GM23338 (cell line): ENCODE measurements at regions not wholly inside any gene's neighbourhood (a gene's known extent, or its start where the extent isn't known, plus 50 kb on each side); places are given as distances from the start of the nearest gene placed in this dataset.

Experiments
- ATAC-seq: fragments of 200-7000 bp; cut with Tn5 transposase; 3 replicates; pipeline ENCODE4 v1.9.1; 2020
- DNase-seq: peaks from one replicate; pipeline ENCODE4 v3.0.0-alpha.2; 2015; ENCODE audit warnings: low spot score
- H2AFZ ChIP-seq: fragments of 200-600 bp; sonication (generic); 2 replicates; pipeline ENCODE4 v1.8.0; 2016; ENCODE audit warnings: antibody characterized with exemption, mild to moderate bottlenecking, moderate library complexity
- H3F3A ChIP-seq: fragments of 200-600 bp; sonication (generic); replicated peaks from 2 replicates; pipeline ENCODE4 v1.8.0; 2017; ENCODE audit warnings: antibody characterized with exemption, mixed run types, low read depth
- H3K27ac ChIP-seq: fragments of 200-600 bp; sonication (generic); 2 replicates; pipeline ENCODE4 v1.6.1; 2016; ENCODE audit warnings: low read depth
- H3K27me3 ChIP-seq: fragments of 200-600 bp; sonication (generic); 2 replicates; pipeline ENCODE4 v1.8.0; 2016; ENCODE audit warnings: mild to moderate bottlenecking, mixed run types, moderate library complexity; ENCODE audit not compliant: insufficient read depth
- H3K36me3 ChIP-seq: fragments of 200-600 bp; sonication (generic); 2 replicates; pipeline ENCODE4 v1.8.0; 2016; ENCODE audit warnings: mild to moderate bottlenecking; ENCODE audit not compliant: insufficient read depth
- H3K4me1 ChIP-seq: fragments of 200-600 bp; sonication (generic); 2 replicates; pipeline ENCODE4 v1.8.0; 2016; ENCODE audit warnings: mild to moderate bottlenecking, moderate library complexity; ENCODE audit not compliant: insufficient read depth
- H3K4me2 ChIP-seq: fragments of 200-600 bp; sonication (generic); 2 replicates; pipeline ENCODE4 v1.7.1; 2017; ENCODE audit warnings: mixed run types
- H3K4me3 ChIP-seq: fragments of 200-600 bp; sonication (generic); 2 replicates; pipeline ENCODE4 v1.6.1; 2016; ENCODE audit warnings: mixed run types
- H3K79me2 ChIP-seq: fragments of 200-600 bp; sonication (generic); replicated peaks from 2 replicates; pipeline ENCODE4 v1.8.0; 2017; ENCODE audit warnings: mild to moderate bottlenecking; ENCODE audit not compliant: insufficient read depth
- H3K9me2 ChIP-seq: fragments of 200-600 bp; sonication (generic); 2 replicates; pipeline ENCODE4 v1.8.0; 2017; ENCODE audit not compliant: insufficient read depth
- H4K20me1 ChIP-seq: fragments of 200-600 bp; sonication (generic); replicated peaks from 2 replicates; pipeline ENCODE4 v1.8.0; 2017; ENCODE audit warnings: mild to moderate bottlenecking; ENCODE audit not compliant: insufficient read depth
- H3K27ac Mint-ChIP-seq: 2 replicates; pipeline ENCODE4 v1.8.0; 2020; ENCODE audit warnings: inconsistent platforms, mild to moderate bottlenecking, moderate library complexity, mixed read lengths
- H3K27me3 Mint-ChIP-seq: 3 replicates; pipeline ENCODE4 v1.8.0; 2022; ENCODE audit warnings: low read depth, mild to moderate bottlenecking, moderate library complexity, mixed read lengths, inconsistent platforms; ENCODE audit not compliant: insufficient read depth, poor library complexity
- H3K36me3 Mint-ChIP-seq: 3 replicates; pipeline ENCODE4 v1.8.0; 2021; ENCODE audit warnings: low read depth, mild to moderate bottlenecking, inconsistent platforms, moderate library complexity, mixed read lengths
- H3K4me1 Mint-ChIP-seq: 3 replicates; pipeline ENCODE4 v1.8.0; 2020; ENCODE audit warnings: mild to moderate bottlenecking, inconsistent platforms, mixed read lengths
- H3K4me3 Mint-ChIP-seq: 3 replicates; pipeline ENCODE4 v1.8.0; 2021; ENCODE audit warnings: moderate library complexity, mild to moderate bottlenecking, inconsistent platforms, mixed read lengths
- H3K9me3 Mint-ChIP-seq: 3 replicates; pipeline ENCODE4 v1.8.0; 2020; ENCODE audit warnings: moderate library complexity, mild to moderate bottlenecking, inconsistent platforms, mixed read lengths
- CREB1 ChIP-seq: fragments of 250-450 bp; sonication (Bioruptor Pico); IDR thresholded peaks from 2 replicates; pipeline ENCODE4 v1.5.0; 2020; ENCODE audit warnings: low read depth, mild to moderate bottlenecking, moderate library complexity
- CTCF ChIP-seq, 2 experiments: fragments of 200-600 bp in 1 of 2; sonication (generic) in 1 of 2; conservative IDR thresholded peaks; 2 replicates each; pipeline versions ENCODE4 v1.5.1 to v1.6.1; 2016 to 2017; ENCODE audit warnings: antibody characterized with exemption in 2 of 2, low read depth in 2 of 2, mild to moderate bottlenecking in 2 of 2, moderate library complexity in 1 of 2
- ETS1 ChIP-seq: IDR thresholded peaks from 2 replicates; pipeline ENCODE4 v1.6.1; 2016; ENCODE audit warnings: antibody characterized with exemption
- EZH2 ChIP-seq: fragments of 200-600 bp; sonication (generic); IDR thresholded peaks from one replicate; pipeline ENCODE4 v1.8.0; 2017; ENCODE audit warnings: antibody characterized with exemption, mild to moderate bottlenecking, low read depth; ENCODE audit not compliant: unreplicated experiment
- EZH2phosphoT487 ChIP-seq: fragments of 200-600 bp; sonication (generic); IDR thresholded peaks from one replicate; pipeline ENCODE4 v1.8.1; 2018; ENCODE audit warnings: antibody characterized with exemption; ENCODE audit not compliant: unreplicated experiment
- JUNB ChIP-seq: IDR thresholded peaks from one replicate; pipeline ENCODE4 v1.6.1; 2016; ENCODE audit warnings: antibody characterized with exemption; ENCODE audit not compliant: unreplicated experiment
- POLR2AphosphoS5 ChIP-seq: IDR thresholded peaks from 2 replicates; pipeline ENCODE4 v1.6.1; 2016; ENCODE audit warnings: antibody characterized with exemption, low read depth
- REST ChIP-seq: IDR thresholded peaks from one replicate; pipeline ENCODE4 v1.6.1; 2018; ENCODE audit warnings: antibody characterized with exemption; ENCODE audit not compliant: unreplicated experiment
- STAT1 ChIP-seq: IDR thresholded peaks from one replicate; pipeline ENCODE4 v1.6.1; 2016; ENCODE audit warnings: antibody characterized with exemption; ENCODE audit not compliant: unreplicated experiment
- ZNF114 ChIP-seq: fragments of 250-450 bp; sonication (Bioruptor Pico); IDR thresholded peaks from 2 replicates; pipeline ENCODE4 v1.5.0; 2020; ENCODE audit warnings: mild to moderate bottlenecking, moderate library complexity
- ZNF331 ChIP-seq: fragments of 250-450 bp; sonication (Bioruptor Pico); IDR thresholded peaks from 2 replicates; pipeline ENCODE4 v1.5.0; 2020; ENCODE audit warnings: low read depth, mild to moderate bottlenecking, moderate library complexity
- ZNF462 ChIP-seq: fragments of 250-450 bp; sonication (Bioruptor Pico); IDR thresholded peaks from 2 replicates; pipeline ENCODE4 v1.5.0; 2020; ENCODE audit warnings: mild to moderate bottlenecking, moderate library complexity

GRCh38 chr4:36651253-36651652, 369.8 kb downstream of the DTHD1 start:
- Histone ChIP-seq H3K79me2 (no peaks in the 10 kb centered on the region), H3F3A (no peaks in the 10 kb centered on the region), H3K9me2 (no peaks in the 10 kb centered on the region; the same call in 1 of the 2 replicates), H4K20me1 (no peaks in the 10 kb centered on the region), H3K36me3 (no peaks in the 10 kb centered on the region), H3K4me1 (no peaks in the 10 kb centered on the region), H3K4me2 (no peak overlapping the region), H3K27ac (no peak overlapping the region), H2AFZ (no peak overlapping the region), H3K4me3 (no peak overlapping the region), H3K27me3 (no peaks in the 10 kb centered on the region)
- H3K27me3 Mint-ChIP-seq, result no peaks in the 10 kb centered on the region
- no peak overlapping the region; the same call in 1 of the 2 replicates for H3K27ac Mint-ChIP-seq
- H3K36me3 Mint-ChIP-seq, result no peaks in the 10 kb centered on the region
- TF ChIP-seq CREB1 (CRISPR knock-in tag) (no peak), REST (no peak), POLR2AphosphoS5 (no peak), EZH2 (no peak), ZNF462 (no peak), ZNF331 (CRISPR knock-in tag) (no peak), JUNB (no peak), CTCF (conservative IDR thresholded peaks at IDR 0.05; ENCODE audit: low read depth in 2 of 2) (no peak), EZH2phosphoT487 (no peak), ETS1 (no peak), STAT1 (no peak), ZNF114 (CRISPR knock-in tag) (no peak)
- ATAC-seq (no peak), DNase-seq (no peak)
- H3K4me1 Mint-ChIP-seq, result no peaks in the 10 kb centered on the region
- H3K9me3 Mint-ChIP-seq, result no peaks in the 10 kb centered on the region; the same call in 2 of the 3 replicates
- H3K4me3 Mint-ChIP-seq, result no peak overlapping the region
